ENCODE measurements at regions not wholly inside any gene's neighbourhood (a gene's known extent, or its start where the extent isn't known, plus 50 kb on each side); places are given as distances from the start of the nearest gene placed in this dataset.

DNA sequence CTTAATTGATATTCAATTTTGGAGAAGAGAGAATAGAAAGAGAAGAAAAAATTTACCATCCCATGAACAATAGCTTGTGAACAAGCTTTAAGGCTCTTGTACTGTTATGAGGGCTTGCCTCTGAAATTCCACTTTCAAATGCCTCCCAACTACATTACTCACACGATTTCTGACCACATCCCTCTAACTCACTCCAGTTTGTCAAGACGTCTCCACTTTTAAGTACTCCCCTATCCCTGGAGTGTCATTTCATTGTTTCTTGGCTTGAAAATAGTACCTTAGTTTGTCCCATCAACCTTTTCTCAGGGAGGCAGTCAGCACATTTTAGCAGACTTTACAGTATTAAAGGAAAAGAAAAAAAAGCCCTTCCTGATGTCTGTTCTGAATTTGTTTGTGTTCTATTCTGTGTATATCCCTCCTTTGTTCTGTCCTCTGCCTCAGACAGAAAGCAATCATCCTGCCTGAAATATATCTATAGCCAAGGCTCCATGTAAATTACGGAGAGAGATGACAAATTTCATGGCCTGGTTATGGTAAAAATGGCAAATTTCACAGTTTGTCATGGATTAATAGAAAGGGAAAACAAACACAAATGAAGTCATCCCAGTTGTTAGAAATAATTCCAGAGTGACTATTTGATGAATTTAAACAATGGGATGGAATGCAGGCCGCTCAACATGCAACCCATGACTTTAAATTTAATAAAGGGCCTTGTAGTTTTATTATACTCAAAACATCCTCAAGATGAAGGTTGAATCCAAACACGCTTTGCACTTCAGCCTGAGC is 228.8 kb downstream of the ETAA1 start:
- H3K79me2 ChIP-seq (ENCODE audit: insufficient read depth, low read length): no peaks in the 10 kb centered on the region
- H3K9me2 ChIP-seq (ENCODE audit: insufficient read depth): no peaks in the 10 kb centered on the region
- H3K4me2 ChIP-seq (ENCODE audit: low read length): no peak overlapping the region
- H3K9me3 ChIP-seq (ENCODE audit: control insufficient read depth in 1 of 2, insufficient read depth in 1 of 2, low read depth in 1 of 2, low read length in 2 of 2): no peaks in the 10 kb centered on the region
- H4K20me1 ChIP-seq (ENCODE audit: insufficient read depth): no peaks in the 10 kb centered on the region
- no peak overlapping the region for H3K9ac ChIP-seq (ENCODE audit: low read length)
- no peak overlapping the region for H2AFZ ChIP-seq (ENCODE audit: low read depth, low read length, poor library complexity, severe bottlenecking)
- H3K36me3 ChIP-seq (ENCODE audit: control insufficient read depth in 1 of 2, insufficient read depth in 2 of 2, low read length in 2 of 2): no peaks in the 10 kb centered on the region
- TF ChIP-seq JUND (IDR thresholded peaks at IDR 0.05): no peak
- TF ChIP-seq ZNF274 (IDR thresholded peaks at IDR 0.05; ENCODE audit: low read depth, low read length): no peak
- TF ChIP-seq YY1 (IDR thresholded peaks at IDR 0.05; ENCODE audit: extremely low read depth, insufficient replicate concordance, low read depth, low read length): no peak
- DNase-seq (ENCODE audit: low read depth, low spot score) (no peak), ATAC-seq (no peak)
- ChIA-PET CTCF (no interaction called here), POLR2A (no interaction called here), RAD21 (ENCODE audit: low non-redundant PET in 1 of 2, low total read pairs in 2 of 2, uncharacterized antibody in 2 of 2, unreplicated experiment in 2 of 2) (no interaction called here)
- intact Hi-C loops (cut with micrococcal nuclease): no loop called here
- BruUV-seq (replicated peaks): no TSS peak
- no peaks in the 10 kb centered on the region for H3K4me1 ChIP-seq (ENCODE audit: control insufficient read depth in 1 of 2, insufficient read depth in 2 of 2, low read length in 2 of 2)
- H3K27ac ChIP-seq (ENCODE audit: low read depth, low read length): no peak overlapping the region
- H3K27me3 ChIP-seq (ENCODE audit: insufficient read depth, low read length): peaks cover 3% of the 10 kb centered on the region; the same call in 1 of the 2 replicates
- no peak overlapping the region for H3K4me3 ChIP-seq (replicated peaks in 1 of 2; ENCODE audit: low read depth in 1 of 2, low read length in 2 of 2)

DNA sequence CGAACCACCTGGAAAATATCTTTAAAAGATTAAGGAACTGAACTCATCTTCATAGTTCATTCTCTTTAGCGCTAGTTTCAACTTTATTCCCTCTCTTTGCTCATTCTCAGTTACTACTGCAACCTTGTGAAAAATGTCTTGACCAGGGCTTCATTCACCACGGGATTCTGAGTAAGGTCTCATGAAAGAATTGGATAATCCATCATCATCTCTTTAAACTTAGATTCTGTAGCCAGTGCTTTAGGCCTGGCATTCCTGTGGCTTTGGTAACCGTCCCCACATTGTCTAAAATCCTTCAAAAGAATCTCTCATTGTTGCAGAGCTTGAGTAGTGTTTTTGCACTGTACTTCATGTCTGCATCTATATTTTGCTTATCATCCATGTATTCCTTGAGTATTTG is 229.5 kb downstream of the ETAA1 start:
- Histone ChIP-seq H3K9ac (ENCODE audit: low read length) (no peak overlapping the region), H3K9me2 (ENCODE audit: insufficient read depth) (no peaks in the 10 kb centered on the region), H3K4me3 (replicated peaks in 1 of 2; ENCODE audit: low read depth in 1 of 2, low read length in 2 of 2) (no peak overlapping the region), H3K27ac (ENCODE audit: low read depth, low read length) (no peak overlapping the region), H3K4me2 (ENCODE audit: low read length) (no peak overlapping the region), H3K79me2 (ENCODE audit: insufficient read depth, low read length) (no peaks in the 10 kb centered on the region), H2AFZ (ENCODE audit: low read depth, low read length, poor library complexity, severe bottlenecking) (no peak overlapping the region), H3K36me3 (ENCODE audit: control insufficient read depth in 1 of 2, insufficient read depth in 2 of 2, low read length in 2 of 2) (no peaks in the 10 kb centered on the region), H3K4me1 (ENCODE audit: control insufficient read depth in 1 of 2, insufficient read depth in 2 of 2, low read length in 2 of 2) (no peaks in the 10 kb centered on the region), H3K27me3 (ENCODE audit: insufficient read depth, low read length) (peaks cover 3% of the 10 kb centered on the region; the same call in 1 of the 2 replicates), H4K20me1 (ENCODE audit: insufficient read depth) (no peaks in the 10 kb centered on the region), H3K9me3 (ENCODE audit: control insufficient read depth in 1 of 2, insufficient read depth in 1 of 2, low read depth in 1 of 2, low read length in 2 of 2) (no peaks in the 10 kb centered on the region)
- POLR2A ChIA-PET: no interaction called here
- ATAC-seq (no peak), DNase-seq (ENCODE audit: low read depth, low spot score) (no peak)
- CTCF ChIA-PET: no interaction called here
- intact Hi-C loops (cut with micrococcal nuclease): no loop called here
- no TSS peak for BruUV-seq (replicated peaks)
- RAD21 ChIA-PET (ENCODE audit: low non-redundant PET in 1 of 2, low total read pairs in 2 of 2, uncharacterized antibody in 2 of 2, unreplicated experiment in 2 of 2): no interaction called here
- TF ChIP-seq SIN3A (IDR thresholded peaks at IDR 0.05; ENCODE audit: low read depth) (no peak), ELF1 (IDR thresholded peaks at IDR 0.05; ENCODE audit: borderline replicate concordance, low read depth) (no peak), JUND (IDR thresholded peaks at IDR 0.05) (no peak), POLR2AphosphoS5 (IDR thresholded peaks at IDR 0.05; ENCODE audit: low read depth, low read length) (no peak), EZH2phosphoT487 (IDR thresholded peaks at IDR 0.05; ENCODE audit: borderline replicate concordance) (no peak)
- TF ChIP-seq, protein P1, sequence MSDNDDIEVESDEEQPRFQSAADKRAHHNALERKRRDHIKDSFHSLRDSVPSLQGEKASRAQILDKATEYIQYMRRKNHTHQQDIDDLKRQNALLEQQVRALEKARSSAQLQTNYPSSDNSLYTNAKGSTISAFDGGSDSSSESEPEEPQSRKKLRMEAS (IDR thresholded peaks at IDR 0.05): no peak
- TF ChIP-seq, protein P2, sequence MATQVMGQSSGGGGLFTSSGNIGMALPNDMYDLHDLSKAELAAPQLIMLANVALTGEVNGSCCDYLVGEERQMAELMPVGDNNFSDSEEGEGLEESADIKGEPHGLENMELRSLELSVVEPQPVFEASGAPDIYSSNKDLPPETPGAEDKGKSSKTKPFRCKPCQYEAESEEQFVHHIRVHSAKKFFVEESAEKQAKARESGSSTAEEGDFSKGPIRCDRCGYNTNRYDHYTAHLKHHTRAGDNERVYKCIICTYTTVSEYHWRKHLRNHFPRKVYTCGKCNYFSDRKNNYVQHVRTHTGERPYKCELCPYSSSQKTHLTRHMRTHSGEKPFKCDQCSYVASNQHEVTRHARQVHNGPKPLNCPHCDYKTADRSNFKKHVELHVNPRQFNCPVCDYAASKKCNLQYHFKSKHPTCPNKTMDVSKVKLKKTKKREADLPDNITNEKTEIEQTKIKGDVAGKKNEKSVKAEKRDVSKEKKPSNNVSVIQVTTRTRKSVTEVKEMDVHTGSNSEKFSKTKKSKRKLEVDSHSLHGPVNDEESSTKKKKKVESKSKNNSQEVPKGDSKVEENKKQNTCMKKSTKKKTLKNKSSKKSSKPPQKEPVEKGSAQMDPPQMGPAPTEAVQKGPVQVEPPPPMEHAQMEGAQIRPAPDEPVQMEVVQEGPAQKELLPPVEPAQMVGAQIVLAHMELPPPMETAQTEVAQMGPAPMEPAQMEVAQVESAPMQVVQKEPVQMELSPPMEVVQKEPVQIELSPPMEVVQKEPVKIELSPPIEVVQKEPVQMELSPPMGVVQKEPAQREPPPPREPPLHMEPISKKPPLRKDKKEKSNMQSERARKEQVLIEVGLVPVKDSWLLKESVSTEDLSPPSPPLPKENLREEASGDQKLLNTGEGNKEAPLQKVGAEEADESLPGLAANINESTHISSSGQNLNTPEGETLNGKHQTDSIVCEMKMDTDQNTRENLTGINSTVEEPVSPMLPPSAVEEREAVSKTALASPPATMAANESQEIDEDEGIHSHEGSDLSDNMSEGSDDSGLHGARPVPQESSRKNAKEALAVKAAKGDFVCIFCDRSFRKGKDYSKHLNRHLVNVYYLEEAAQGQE (IDR thresholded peaks at IDR 0.05; ENCODE audit: low read depth): no peak
- TF ChIP-seq, protein P3, sequence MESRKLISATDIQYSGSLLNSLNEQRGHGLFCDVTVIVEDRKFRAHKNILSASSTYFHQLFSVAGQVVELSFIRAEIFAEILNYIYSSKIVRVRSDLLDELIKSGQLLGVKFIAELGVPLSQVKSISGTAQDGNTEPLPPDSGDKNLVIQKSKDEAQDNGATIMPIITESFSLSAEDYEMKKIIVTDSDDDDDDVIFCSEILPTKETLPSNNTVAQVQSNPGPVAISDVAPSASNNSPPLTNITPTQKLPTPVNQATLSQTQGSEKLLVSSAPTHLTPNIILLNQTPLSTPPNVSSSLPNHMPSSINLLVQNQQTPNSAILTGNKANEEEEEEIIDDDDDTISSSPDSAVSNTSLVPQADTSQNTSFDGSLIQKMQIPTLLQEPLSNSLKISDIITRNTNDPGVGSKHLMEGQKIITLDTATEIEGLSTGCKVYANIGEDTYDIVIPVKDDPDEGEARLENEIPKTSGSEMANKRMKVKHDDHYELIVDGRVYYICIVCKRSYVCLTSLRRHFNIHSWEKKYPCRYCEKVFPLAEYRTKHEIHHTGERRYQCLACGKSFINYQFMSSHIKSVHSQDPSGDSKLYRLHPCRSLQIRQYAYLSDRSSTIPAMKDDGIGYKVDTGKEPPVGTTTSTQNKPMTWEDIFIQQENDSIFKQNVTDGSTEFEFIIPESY (IDR thresholded peaks at IDR 0.05; ENCODE audit: extremely low read depth, insufficient replicate concordance, low read length): no peak
- TF ChIP-seq, protein P4, sequence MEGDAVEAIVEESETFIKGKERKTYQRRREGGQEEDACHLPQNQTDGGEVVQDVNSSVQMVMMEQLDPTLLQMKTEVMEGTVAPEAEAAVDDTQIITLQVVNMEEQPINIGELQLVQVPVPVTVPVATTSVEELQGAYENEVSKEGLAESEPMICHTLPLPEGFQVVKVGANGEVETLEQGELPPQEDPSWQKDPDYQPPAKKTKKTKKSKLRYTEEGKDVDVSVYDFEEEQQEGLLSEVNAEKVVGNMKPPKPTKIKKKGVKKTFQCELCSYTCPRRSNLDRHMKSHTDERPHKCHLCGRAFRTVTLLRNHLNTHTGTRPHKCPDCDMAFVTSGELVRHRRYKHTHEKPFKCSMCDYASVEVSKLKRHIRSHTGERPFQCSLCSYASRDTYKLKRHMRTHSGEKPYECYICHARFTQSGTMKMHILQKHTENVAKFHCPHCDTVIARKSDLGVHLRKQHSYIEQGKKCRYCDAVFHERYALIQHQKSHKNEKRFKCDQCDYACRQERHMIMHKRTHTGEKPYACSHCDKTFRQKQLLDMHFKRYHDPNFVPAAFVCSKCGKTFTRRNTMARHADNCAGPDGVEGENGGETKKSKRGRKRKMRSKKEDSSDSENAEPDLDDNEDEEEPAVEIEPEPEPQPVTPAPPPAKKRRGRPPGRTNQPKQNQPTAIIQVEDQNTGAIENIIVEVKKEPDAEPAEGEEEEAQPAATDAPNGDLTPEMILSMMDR (IDR thresholded peaks at IDR 0.05 in 2 of 3, conservative IDR thresholded peaks at IDR 0.05 in 1 of 3; ENCODE audit: borderline replicate concordance in 1 of 3, insufficient read depth in 1 of 3, low read depth in 2 of 3, low read length in 2 of 3): no peak

Data from HCT116 (cell line).